ENCODE measurements at regions not wholly inside any gene's neighbourhood (a gene's known extent, or its start where the extent isn't known, plus 50 kb on each side); places are given as distances from the start of the nearest gene placed in this dataset.
"Not testable (repeated sequence)": the region's sequence is repeated elsewhere in the genome, so short reads cannot be mapped to it uniquely, and the experiment has no call there.

GRCh38 chr5:124022966-124023365 is 511.0 kb downstream of the CSNK1G3 start:
- Mint-ChIP-seq H3K27ac (no peak overlapping the region), H3K9me3 (peaks cover 12 to 13% of the 10 kb centered on the region in 2 donors), H3K36me3 (no peaks in the 10 kb centered on the region)
- DNase-seq (ENCODE audit: low spot score in 2 of 2) = no peak
- no peak for ATAC-seq

GRCh38 chr5:124021776-124022175 is 509.8 kb downstream of the CSNK1G3 start:
- no peak overlapping the region for H3K27ac Mint-ChIP-seq
- ATAC-seq (no peak), DNase-seq (ENCODE audit: low spot score in 2 of 2) (no peak)
- peaks cover 10 to 11% of the 10 kb centered on the region in 2 donors for H3K9me3 Mint-ChIP-seq
- H3K36me3 Mint-ChIP-seq = no peaks in the 10 kb centered on the region

GRCh38 chr5:124021066-124021641 is 509.2 kb downstream of the CSNK1G3 start:
- Mint-ChIP-seq H3K36me3 (no peaks in the 10 kb centered on the region), H3K9me3 (peaks cover 8% of the 10 kb centered on the region in 2 donors), H3K27ac (no peak overlapping the region)
- ATAC-seq (no peak), DNase-seq (ENCODE audit: low spot score in 2 of 2) (no peak)

GRCh38 chr5:124017321-124017720 is 505.3 kb downstream of the CSNK1G3 start:
- H3K27ac Mint-ChIP-seq; ATAC-seq; H3K9me3 Mint-ChIP-seq; DNase-seq (ENCODE audit: low spot score in 2 of 2); H3K36me3 Mint-ChIP-seq: not testable (repeated sequence)

GRCh38 chr5:124007675-124008398 is 495.9 kb downstream of the CSNK1G3 start:
- Mint-ChIP-seq H3K9me3 (peaks cover 10 to 24% of the 10 kb centered on the region in 2 donors), H3K36me3 (no peaks in the 10 kb centered on the region), H3K27ac (no peak overlapping the region)
- ATAC-seq = no peak
- no peak for DNase-seq (ENCODE audit: low spot score in 2 of 2)

GRCh38 chr5:124001036-124001615 is 489.1 kb downstream of the CSNK1G3 start:
- Mint-ChIP-seq H3K36me3 (no peaks in the 10 kb centered on the region), H3K9me3 (peaks cover 8 to 14% of the 10 kb centered on the region in 2 donors), H3K27ac (no peak overlapping the region)
- DNase-seq (ENCODE audit: low spot score in 2 of 2) = no peak
- ATAC-seq = no peak

GRCh38 chr5:124000538-124000937 is 488.6 kb downstream of the CSNK1G3 start:
- Mint-ChIP-seq H3K27ac (no peak overlapping the region), H3K36me3 (no peaks in the 10 kb centered on the region), H3K9me3 (peaks cover 10 to 14% of the 10 kb centered on the region in 2 donors)
- ATAC-seq (no peak), DNase-seq (ENCODE audit: low spot score in 2 of 2) (no peak)

- DNase-seq (ENCODE audit: low spot score in 2 of 2) = no peak
- H3K9me3 Mint-ChIP-seq = peaks cover 6 to 14% of the 10 kb centered on the region in 2 donors
- H3K27ac Mint-ChIP-seq = no peak overlapping the region
- no peak for ATAC-seq
- no peaks in the 10 kb centered on the region for H3K36me3 Mint-ChIP-seq
These were observed 485.7 kb downstream of the CSNK1G3 start for GRCh38 chr5:123997462-123998215.

GRCh38 chr5:123997064-123997461 is 485.1 kb downstream of the CSNK1G3 start:
- Mint-ChIP-seq H3K36me3 (no peaks in the 10 kb centered on the region), H3K27ac (no peak overlapping the region), H3K9me3 (peaks cover 6 to 14% of the 10 kb centered on the region in 2 donors)
- ATAC-seq (no peak), DNase-seq (ENCODE audit: low spot score in 2 of 2) (no peak)

GRCh38 chr5:123992641-123993040 is 480.7 kb downstream of the CSNK1G3 start:
- ATAC-seq = no peak
- H3K9me3 Mint-ChIP-seq = peaks cover 6 to 12% of the 10 kb centered on the region in 2 donors
- no peaks in the 10 kb centered on the region for H3K36me3 Mint-ChIP-seq

GRCh38 chr5:123987956-123988355 is 476.0 kb downstream of the CSNK1G3 start:
- ATAC-seq (no peak), DNase-seq (ENCODE audit: low spot score in 2 of 2) (no peak)
- no peak overlapping the region for H3K27ac Mint-ChIP-seq
- peaks cover 24 to 29% of the 10 kb centered on the region in 2 donors for H3K9me3 Mint-ChIP-seq
- no peaks in the 10 kb centered on the region for H3K36me3 Mint-ChIP-seq

More at GRCh38 chr5:123992641-123993040, 480.7 kb downstream of the CSNK1G3 start:
- DNase-seq (ENCODE audit: low spot score in 2 of 2) = no peak
- H3K27ac Mint-ChIP-seq = no peak overlapping the region

- peaks cover 13% of the 10 kb centered on the region in 2 donors for H3K9me3 Mint-ChIP-seq
- DNase-seq (ENCODE audit: low spot score in 2 of 2) = no peak
- no peak overlapping the region for H3K27ac Mint-ChIP-seq
- ATAC-seq = no peak
- H3K36me3 Mint-ChIP-seq = no peaks in the 10 kb centered on the region
These were observed 464.5 kb downstream of the CSNK1G3 start for GRCh38 chr5:123976379-123977033.

GRCh38 chr5:123975521-123975920 is 463.5 kb downstream of the CSNK1G3 start:
- not testable (repeated sequence) for H3K27ac Mint-ChIP-seq; ATAC-seq; H3K36me3 Mint-ChIP-seq; DNase-seq (ENCODE audit: low spot score in 2 of 2)
- peaks cover 13 to 16% of the 10 kb centered on the region in 2 donors for H3K9me3 Mint-ChIP-seq

GRCh38 chr5:123966781-123967180 is 454.8 kb downstream of the CSNK1G3 start:
- H3K36me3 Mint-ChIP-seq = no peaks in the 10 kb centered on the region
- ATAC-seq (no peak), DNase-seq (ENCODE audit: low spot score in 2 of 2) (no peak)
- peaks cover 5 to 12% of the 10 kb centered on the region in 2 donors for H3K9me3 Mint-ChIP-seq
- H3K27ac Mint-ChIP-seq = no peak overlapping the region

- H3K36me3 Mint-ChIP-seq = no peaks in the 10 kb centered on the region
- DNase-seq (ENCODE audit: low spot score in 2 of 2) (no peak), ATAC-seq (no peak)
- H3K9me3 Mint-ChIP-seq = peaks cover 5 to 8% of the 10 kb centered on the region in 2 donors
- no peak overlapping the region for H3K27ac Mint-ChIP-seq
These were observed 453.6 kb downstream of the CSNK1G3 start for GRCh38 chr5:123965626-123966025.

- Mint-ChIP-seq H3K9me3 (peaks cover 5 to 8% of the 10 kb centered on the region in 2 donors), H3K36me3 (no peaks in the 10 kb centered on the region), H3K27ac (no peak overlapping the region)
- ATAC-seq (no peak), DNase-seq (ENCODE audit: low spot score in 2 of 2) (no peak)
These were observed 452.9 kb downstream of the CSNK1G3 start for GRCh38 chr5:123964884-123965283.
